ENCODE measurements at regions not wholly inside any gene's neighbourhood (a gene's known extent, or its start where the extent isn't known, plus 50 kb on each side); places are given as distances from the start of the nearest gene placed in this dataset.

- DNase-seq (ENCODE audit: low read depth in 3 of 3, low spot score in 1 of 3) = no peak
These were observed 69.5 kb upstream of the SSX2IP start for GRCh38 chr1:84759756-84760155.

- DNase-seq (ENCODE audit: low read depth in 3 of 3, low spot score in 1 of 3) = no peak
These were observed 68.8 kb upstream of the SSX2IP start for GRCh38 chr1:84758968-84759491.

GRCh38 chr1:84758476-84758875, 68.2 kb upstream of the SSX2IP start:
- DNase-seq (ENCODE audit: low read depth in 3 of 3, low spot score in 1 of 3) = no peak

GRCh38 chr1:84757301-84757700, 67.0 kb upstream of the SSX2IP start:
- no peak for DNase-seq (ENCODE audit: low read depth in 3 of 3, low spot score in 1 of 3)

GRCh38 chr1:84756455-84757082, 66.3 kb upstream of the SSX2IP start:
- DNase-seq (ENCODE audit: low read depth in 3 of 3, low spot score in 1 of 3) = no peak

- DNase-seq (ENCODE audit: low read depth in 3 of 3, low spot score in 1 of 3) = no peak
These were observed 65.7 kb upstream of the SSX2IP start for GRCh38 chr1:84756001-84756400.

- DNase-seq (ENCODE audit: low read depth in 3 of 3, low spot score in 1 of 3) = no peak
These were observed 65.0 kb upstream of the SSX2IP start for GRCh38 chr1:84755216-84755615.

- no peak for DNase-seq (ENCODE audit: low read depth in 3 of 3, low spot score in 1 of 3)
These were observed 64.1 kb upstream of the SSX2IP start for GRCh38 chr1:84754386-84754703.

GRCh38 chr1:84753516-84754385, 63.5 kb upstream of the SSX2IP start:
- DNase-seq (ENCODE audit: low read depth in 3 of 3, low spot score in 1 of 3) = peak; percentile 33 to 70 (median 65)

GRCh38 chr1:84750110-84750730, 60.0 kb upstream of the SSX2IP start:
- no peak for DNase-seq (ENCODE audit: low read depth in 3 of 3, low spot score in 1 of 3)

GRCh38 chr1:84749427-84749826, 59.2 kb upstream of the SSX2IP start:
- DNase-seq (ENCODE audit: low read depth in 3 of 3, low spot score in 1 of 3) = no peak

- DNase-seq (ENCODE audit: low read depth in 3 of 3, low spot score in 1 of 3) = no peak
These were observed 58.1 kb upstream of the SSX2IP start for GRCh38 chr1:84748364-84748763.

GRCh38 chr1:84745857-84746256, 55.6 kb upstream of the SSX2IP start:
- no peak for DNase-seq (ENCODE audit: low read depth in 3 of 3, low spot score in 1 of 3)

- DNase-seq (ENCODE audit: low read depth in 3 of 3, low spot score in 1 of 3) = no peak
These were observed 53.6 kb upstream of the SSX2IP start for GRCh38 chr1:84743896-84744295.

GRCh38 chr1:84742653-84743052, 52.4 kb upstream of the SSX2IP start:
- DNase-seq (ENCODE audit: low read depth in 3 of 3, low spot score in 1 of 3) = no peak

- no peak for DNase-seq (ENCODE audit: low read depth in 3 of 3, low spot score in 1 of 3)
These were observed 49.9 kb upstream of the SSX2IP start for GRCh38 chr1:84740050-84740714.

All from stimulated activated CD4-positive, alpha-beta T cell treated with anti-CD3 and anti-CD28 coated beads, TNF-alpha, amount 100 ng/mL, for 1 hour (primary cell).